ENCODE measurements at regions not wholly inside any gene's neighbourhood (a gene's known extent, or its start where the extent isn't known, plus 50 kb on each side); places are given as distances from the start of the nearest gene placed in this dataset.

GRCh38 chr2:128522829-128523228 is 204.2 kb upstream of the HS6ST1 start:
- no peak for DNase-seq (ENCODE audit: low read depth in 2 of 3, low spot score in 2 of 3)

GRCh38 chr2:128523457-128523856 is 204.8 kb upstream of the HS6ST1 start:
- no peak for DNase-seq (ENCODE audit: low read depth in 2 of 3, low spot score in 2 of 3)

- DNase-seq (ENCODE audit: low read depth in 2 of 3, low spot score in 2 of 3), result no peak
Observed at GRCh38 chr2:128524183-128524582, 205.5 kb upstream of the HS6ST1 start.

- peak in 2 of 3 donors; percentile 29 to 49 for DNase-seq (ENCODE audit: low read depth in 2 of 3, low spot score in 2 of 3)
Observed at GRCh38 chr2:128525653-128526052, 207.0 kb upstream of the HS6ST1 start.

GRCh38 chr2:128526455-128526976 is 207.8 kb upstream of the HS6ST1 start:
- no peak for DNase-seq (ENCODE audit: low read depth in 2 of 3, low spot score in 2 of 3)

- DNase-seq (ENCODE audit: low read depth in 2 of 3, low spot score in 2 of 3), result no peak
Observed at GRCh38 chr2:128528133-128528532, 209.5 kb upstream of the HS6ST1 start.

GRCh38 chr2:128530025-128530573 is 211.4 kb upstream of the HS6ST1 start:
- DNase-seq (ENCODE audit: low read depth in 2 of 3, low spot score in 2 of 3), result no peak

GRCh38 chr2:128531856-128532255 is 213.2 kb upstream of the HS6ST1 start:
- peak in 1 of 3 donors; percentile 47 for DNase-seq (ENCODE audit: low read depth in 2 of 3, low spot score in 2 of 3)

- DNase-seq (ENCODE audit: low read depth in 2 of 3, low spot score in 2 of 3), result no peak
Observed at GRCh38 chr2:128533101-128533500, 214.4 kb upstream of the HS6ST1 start.

GRCh38 chr2:128534688-128535392 is 216.2 kb upstream of the HS6ST1 start:
- no peak for DNase-seq (ENCODE audit: low read depth in 2 of 3, low spot score in 2 of 3)

- no peak for DNase-seq (ENCODE audit: low read depth in 2 of 3, low spot score in 2 of 3)
Observed at GRCh38 chr2:128535953-128536352, 217.3 kb upstream of the HS6ST1 start.

GRCh38 chr2:128536925-128537620 is 218.4 kb upstream of the HS6ST1 start:
- DNase-seq (ENCODE audit: low read depth in 2 of 3, low spot score in 2 of 3), result no peak

- no peak for DNase-seq (ENCODE audit: low read depth in 2 of 3, low spot score in 2 of 3)
Observed at GRCh38 chr2:128537646-128538045, 219.0 kb upstream of the HS6ST1 start.

- DNase-seq (ENCODE audit: low read depth in 2 of 3, low spot score in 2 of 3), result no peak
Observed at GRCh38 chr2:128538396-128538795, 219.7 kb upstream of the HS6ST1 start.

GRCh38 chr2:128540670-128541069 is 222.0 kb upstream of the HS6ST1 start:
- DNase-seq (ENCODE audit: low read depth in 2 of 3, low spot score in 2 of 3), result no peak

- no peak for DNase-seq (ENCODE audit: low read depth in 2 of 3, low spot score in 2 of 3)
Observed at GRCh38 chr2:128541448-128541847, 222.8 kb upstream of the HS6ST1 start.

- DNase-seq (ENCODE audit: low read depth in 2 of 3, low spot score in 2 of 3), result no peak
Observed at GRCh38 chr2:128543036-128543435, 224.4 kb upstream of the HS6ST1 start.

GRCh38 chr2:128543646-128544045 is 225.0 kb upstream of the HS6ST1 start:
- no peak for DNase-seq (ENCODE audit: low read depth in 2 of 3, low spot score in 2 of 3)

- DNase-seq (ENCODE audit: low read depth in 2 of 3, low spot score in 2 of 3), result no peak
Observed at GRCh38 chr2:128544321-128545037, 225.8 kb upstream of the HS6ST1 start.

GRCh38 chr2:128545085-128545484 is 226.4 kb upstream of the HS6ST1 start:
- DNase-seq (ENCODE audit: low read depth in 2 of 3, low spot score in 2 of 3), result no peak

- DNase-seq (ENCODE audit: low read depth in 2 of 3, low spot score in 2 of 3), result no peak
Observed at GRCh38 chr2:128545829-128546228, 227.2 kb upstream of the HS6ST1 start.

Data from hematopoietic multipotent progenitor cell (in vitro differentiated cells).